Right lobe of liver (tissue), 6 donors: ENCODE measurements at regions not wholly inside any gene's neighbourhood (a gene's known extent, or its start where the extent isn't known, plus 50 kb on each side); places are given as distances from the start of the nearest gene placed in this dataset.
A peak's percentile ranks its signal among the peaks of the same experiment; 100 is the strongest.

Source experiments
- ATAC-seq, 4 donors: fragments of 200-7000 bp; cut with Tn5 transposase; one replicate each; pipeline ENCODE4 v1.9.1; 2020; ENCODE audit warnings: mild to moderate bottlenecking in 4 of 4, moderate library complexity in 4 of 4
- DNase-seq, 3 donors: peaks; one replicate each; pipeline ENCODE4 v3.0.0-alpha.2; 2020
- H3K27ac ChIP-seq, 3 donors: fragments of 200-600 bp; one replicate each; pipeline ENCODE4 v1.8.0; 2022
- H3K27me3 ChIP-seq, 2 donors: fragments of 200-600 bp; one replicate each; pipeline ENCODE4 v1.8.0; 2022
- H3K36me3 ChIP-seq, 4 donors: fragments of 200-600 bp; sonication (generic) in 1 of 4; one replicate each; pipeline versions ENCODE4 v1.5.1 to v1.8.0; 2017 to 2022; ENCODE audit warnings: control low read depth in 1 of 4
- H3K4me1 ChIP-seq, 4 donors: fragments of 200-600 bp; sonication (generic) in 1 of 4; one replicate each; pipeline versions ENCODE4 v1.5.1 to v1.8.0; 2017 to 2022; ENCODE audit warnings: control low read depth in 1 of 4
- H3K4me3 ChIP-seq, 3 donors: fragments of 200-600 bp; one replicate each; pipeline ENCODE4 v1.8.0; 2022
- H3K9me3 ChIP-seq, 4 donors: fragments of 200-600 bp; sonication (generic) in 1 of 4; one replicate each; pipeline versions ENCODE4 v1.5.1 to v1.8.0; 2017 to 2022; ENCODE audit warnings: control low read depth in 1 of 4
- CTCF ChIP-seq, 4 donors: fragments of 200-600 bp in 3 of 4; fragments of 450-650 bp in 1 of 4; IDR thresholded peaks; one replicate each; pipeline versions ENCODE4 v1.5.1 to v1.8.0; 2016 to 2022; ENCODE audit warnings: antibody characterized with exemption in 4 of 4, mild to moderate bottlenecking in 2 of 4
- POLR2A ChIP-seq: fragments of 450-650 bp; IDR thresholded peaks from one replicate; pipeline ENCODE4 v1.6.1; 2017; ENCODE audit warnings: antibody characterized with exemption, mild to moderate bottlenecking
- WGBS: methylation state at CpG from one replicate; pipeline ENCODE4 v1.1.6; 2018; ENCODE audit warnings: low coverage, low lambda C conversion rate; ENCODE audit not compliant: insufficient coverage; ENCODE audit errors: missing lambda C conversion rate; 5-methylcytosine and 5-hydroxymethylcytosine counted together
- intact Hi-C, 2 donors: fragments of 100-400 bp; cut with DNase I; formaldehyde crosslinking; loops; one replicate each; pipeline versions ENCODE4 v1.11.2 to v1.14.1; 2022
- donor health status: DM: no; HTN: yes; CAD: no.
- donor health status: DM: no; HTN: no; CAD: no.
- donor health status: DM: no; HTN: no; CAD: no.
- donor health status: DM: no; HTN: yes; CAD: no.
- donor health status: DM: no; HTN: yes; CAD: no.

DNA sequence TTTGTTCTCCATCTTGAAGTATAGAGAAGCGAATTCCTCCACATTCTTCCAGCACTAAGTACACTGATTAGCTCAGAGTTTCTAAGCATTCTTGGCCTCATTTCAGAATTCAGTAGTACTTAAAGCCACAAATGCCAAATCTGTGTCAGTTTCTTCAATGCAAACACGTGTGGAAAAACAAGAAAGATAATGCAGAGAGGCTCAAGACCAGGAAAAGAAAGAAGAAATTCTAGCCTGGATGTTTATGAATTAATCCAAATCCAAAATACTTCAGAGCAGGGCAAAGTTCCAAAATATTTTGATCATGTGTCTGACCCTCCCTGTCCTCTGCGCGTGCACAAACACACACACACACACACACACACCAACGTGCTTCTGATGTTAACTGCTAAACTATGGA is 457.6 kb downstream of the SLCO4C1 start:
- Histone ChIP-seq H3K36me3 (no peaks in the 10 kb centered on the region), H3K4me1 (no peaks in the 10 kb centered on the region), H3K4me3 (no peak overlapping the region), H3K27ac (no peak overlapping the region), H3K9me3 (no peaks in the 10 kb centered on the region), H3K27me3 (no peaks in the 10 kb centered on the region)
- ATAC-seq (no peak), DNase-seq (no peak)
- no peak for TF ChIP-seq POLR2A
- TF ChIP-seq CTCF (IDR thresholded peaks at IDR 0.05), result no peak
- WGBS, result 43% methylated on average over 5 of the region's 5 CpGs
- intact Hi-C loops, result no loop called here

GRCh38 chr5:101829255-101829654 is 466.8 kb downstream of the SLCO4C1 start:
- no peak overlapping the region for H3K27ac ChIP-seq
- intact Hi-C loops, result no loop called here
- WGBS, result 30% methylated on average over 4 of the region's 4 CpGs
- H3K36me3 ChIP-seq, result no peaks in the 10 kb centered on the region
- ATAC-seq (no peak), DNase-seq (no peak)
- no peak for TF ChIP-seq CTCF (IDR thresholded peaks at IDR 0.05)
- H3K4me1 ChIP-seq, result no peaks in the 10 kb centered on the region
- H3K27me3 ChIP-seq, result no peaks in the 10 kb centered on the region
- no peaks in the 10 kb centered on the region for H3K9me3 ChIP-seq
- no peak overlapping the region for H3K4me3 ChIP-seq

GRCh38 chr5:101811466-101811865 is 484.6 kb downstream of the SLCO4C1 start:
- H3K36me3 ChIP-seq, result no peaks in the 10 kb centered on the region
- DNase-seq, result no peak
- no peak for ATAC-seq
- H3K27me3 ChIP-seq, result no peaks in the 10 kb centered on the region
- intact Hi-C loops, result no loop called here
- H3K4me3 ChIP-seq, result no peak overlapping the region
- H3K9me3 ChIP-seq, result no peaks in the 10 kb centered on the region
- no peak overlapping the region for H3K27ac ChIP-seq
- no peaks in the 10 kb centered on the region for H3K4me1 ChIP-seq
- no peak for TF ChIP-seq CTCF (IDR thresholded peaks at IDR 0.05)

DNA sequence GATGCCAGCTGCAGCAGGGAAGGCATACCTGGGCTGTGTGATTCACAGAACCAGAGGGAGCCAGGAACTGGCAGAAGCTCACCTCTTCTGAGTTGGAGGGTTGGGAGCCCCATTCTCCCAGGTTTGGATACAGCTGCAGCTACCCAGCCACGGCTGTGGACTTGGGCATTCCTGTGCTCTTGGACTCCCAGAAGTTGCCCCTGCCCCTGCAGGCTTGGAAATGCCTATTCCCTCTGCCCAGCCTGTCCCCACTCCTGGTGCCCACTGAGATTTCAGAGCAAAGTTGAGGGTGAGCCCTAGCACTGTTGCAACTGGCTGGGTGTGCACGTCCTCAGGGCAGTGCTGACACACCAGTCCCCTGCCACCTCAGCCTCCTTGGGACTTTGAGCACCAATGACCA is 489.7 kb downstream of the SLCO4C1 start:
- ATAC-seq, result peak in 1 of 4 donors; percentile 21

More for the DNA sequence above, 489.7 kb downstream of the SLCO4C1 start:
- intact Hi-C loops, result no loop called here
- Histone ChIP-seq H3K27ac (no peak overlapping the region), H3K27me3 (no peaks in the 10 kb centered on the region), H3K9me3 (no peaks in the 10 kb centered on the region), H3K36me3 (no peaks in the 10 kb centered on the region), H3K4me3 (no peak overlapping the region), H3K4me1 (no peaks in the 10 kb centered on the region)
- WGBS, result no CpG with 5 or more reads among the region's 2 CpGs
- TF ChIP-seq CTCF (IDR thresholded peaks at IDR 0.05) (no peak), POLR2A (no peak)
- no peak for DNase-seq
